ENCODE measurements at regions not wholly inside any gene's neighbourhood (a gene's known extent, or its start where the extent isn't known, plus 50 kb on each side); places are given as distances from the start of the nearest gene placed in this dataset.

- Mint-ChIP-seq H3K27me3 (ENCODE audit: low read depth) (no peaks in the 10 kb centered on the region), H3K4me1 (no peaks in the 10 kb centered on the region), H3K27ac (no peak overlapping the region), H3K36me3 (ENCODE audit: low read depth) (no peaks in the 10 kb centered on the region), H3K4me3 (no peak overlapping the region), H3K9me3 (peaks cover 6% of the 10 kb centered on the region)
- TF ChIP-seq CTCF (IDR thresholded peaks at IDR 0.05; ENCODE audit: unreplicated experiment in 3 of 3), result no peak
These were observed 877.5 kb upstream of the ADGRB3 start for GRCh38 chr6:67757465-67758033.

GRCh38 chr6:67748521-67748920, 886.6 kb upstream of the ADGRB3 start:
- TF ChIP-seq CTCF (IDR thresholded peaks at IDR 0.05; ENCODE audit: unreplicated experiment in 3 of 3), result no peak
- H3K36me3 Mint-ChIP-seq (ENCODE audit: low read depth), result no peaks in the 10 kb centered on the region
- H3K27ac Mint-ChIP-seq, result no peak overlapping the region
- no peaks in the 10 kb centered on the region for H3K27me3 Mint-ChIP-seq (ENCODE audit: low read depth)
- no peaks in the 10 kb centered on the region for H3K4me1 Mint-ChIP-seq
- no peak overlapping the region for H3K4me3 Mint-ChIP-seq
- H3K9me3 Mint-ChIP-seq, result no peaks in the 10 kb centered on the region

GRCh38 chr6:67736816-67737215, 898.3 kb upstream of the ADGRB3 start:
- Mint-ChIP-seq H3K36me3 (ENCODE audit: low read depth) (no peaks in the 10 kb centered on the region), H3K4me1 (no peaks in the 10 kb centered on the region), H3K27me3 (ENCODE audit: low read depth) (no peaks in the 10 kb centered on the region), H3K27ac (no peak overlapping the region), H3K9me3 (peaks cover 15% of the 10 kb centered on the region), H3K4me3 (no peak overlapping the region)
- no peak for TF ChIP-seq CTCF (IDR thresholded peaks at IDR 0.05; ENCODE audit: unreplicated experiment in 3 of 3)

GRCh38 chr6:67736161-67736560, 898.9 kb upstream of the ADGRB3 start:
- peaks cover 19% of the 10 kb centered on the region for H3K9me3 Mint-ChIP-seq
- H3K27ac Mint-ChIP-seq, result no peak overlapping the region
- no peak overlapping the region for H3K4me3 Mint-ChIP-seq
- TF ChIP-seq CTCF (IDR thresholded peaks at IDR 0.05; ENCODE audit: unreplicated experiment in 3 of 3), result no peak
- H3K4me1 Mint-ChIP-seq, result no peaks in the 10 kb centered on the region
- H3K27me3 Mint-ChIP-seq (ENCODE audit: low read depth), result no peaks in the 10 kb centered on the region
- H3K36me3 Mint-ChIP-seq (ENCODE audit: low read depth), result no peaks in the 10 kb centered on the region

- no peaks in the 10 kb centered on the region for H3K4me1 Mint-ChIP-seq
- H3K27me3 Mint-ChIP-seq (ENCODE audit: low read depth), result no peaks in the 10 kb centered on the region
- no peaks in the 10 kb centered on the region for H3K36me3 Mint-ChIP-seq (ENCODE audit: low read depth)
- peaks cover 19% of the 10 kb centered on the region for H3K9me3 Mint-ChIP-seq
- no peak for TF ChIP-seq CTCF (IDR thresholded peaks at IDR 0.05; ENCODE audit: unreplicated experiment in 3 of 3)
- H3K4me3 Mint-ChIP-seq, result no peak overlapping the region
- H3K27ac Mint-ChIP-seq, result no peak overlapping the region
These were observed 899.5 kb upstream of the ADGRB3 start for GRCh38 chr6:67735623-67736022.

- Mint-ChIP-seq H3K27me3 (ENCODE audit: low read depth) (no peaks in the 10 kb centered on the region), H3K36me3 (ENCODE audit: low read depth) (no peaks in the 10 kb centered on the region), H3K4me3 (no peak overlapping the region), H3K9me3 (peaks cover 17% of the 10 kb centered on the region), H3K27ac (no peak overlapping the region), H3K4me1 (no peaks in the 10 kb centered on the region)
- TF ChIP-seq CTCF (IDR thresholded peaks at IDR 0.05; ENCODE audit: unreplicated experiment in 3 of 3), result no peak
These were observed 912.2 kb upstream of the ADGRB3 start for GRCh38 chr6:67722861-67723261.

Measured in nephron (organoid).